GM19372 (cell line): ENCODE measurements at regions not wholly inside any gene's neighbourhood (a gene's known extent, or its start where the extent isn't known, plus 50 kb on each side); places are given as distances from the start of the nearest gene placed in this dataset.
"Not testable (repeated sequence)": the region's sequence is repeated elsewhere in the genome, so short reads cannot be mapped to it uniquely, and the experiment has no call there.

Experiments
- ATAC-seq: cut with Tn5 transposase; IDR thresholded peaks from one replicate; pipeline ENCODE4 v1.9.1; 2021; ENCODE audit warnings: mild to moderate bottlenecking, low read depth, moderate library complexity; ENCODE audit not compliant: unreplicated experiment

DNA sequence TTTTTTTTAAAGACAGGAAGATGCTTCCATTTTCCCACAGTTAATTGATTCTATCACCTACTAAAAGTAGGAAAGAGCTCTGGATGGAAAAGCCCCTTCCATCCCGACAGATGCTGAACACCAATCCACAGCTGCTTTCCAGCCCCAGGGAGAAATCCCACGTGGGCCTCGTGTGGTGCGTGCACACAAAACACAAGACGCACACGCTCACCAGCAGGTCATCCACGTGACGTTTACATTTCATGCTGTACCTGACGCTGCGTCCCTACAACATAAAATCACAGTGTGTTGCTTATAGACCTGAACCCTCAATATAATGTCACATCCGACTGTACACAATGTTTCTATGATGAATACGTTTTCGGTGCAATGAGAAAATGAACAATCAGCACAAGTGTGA, 50.2 kb upstream of the DACT2 start:
- no peak for ATAC-seq

DNA sequence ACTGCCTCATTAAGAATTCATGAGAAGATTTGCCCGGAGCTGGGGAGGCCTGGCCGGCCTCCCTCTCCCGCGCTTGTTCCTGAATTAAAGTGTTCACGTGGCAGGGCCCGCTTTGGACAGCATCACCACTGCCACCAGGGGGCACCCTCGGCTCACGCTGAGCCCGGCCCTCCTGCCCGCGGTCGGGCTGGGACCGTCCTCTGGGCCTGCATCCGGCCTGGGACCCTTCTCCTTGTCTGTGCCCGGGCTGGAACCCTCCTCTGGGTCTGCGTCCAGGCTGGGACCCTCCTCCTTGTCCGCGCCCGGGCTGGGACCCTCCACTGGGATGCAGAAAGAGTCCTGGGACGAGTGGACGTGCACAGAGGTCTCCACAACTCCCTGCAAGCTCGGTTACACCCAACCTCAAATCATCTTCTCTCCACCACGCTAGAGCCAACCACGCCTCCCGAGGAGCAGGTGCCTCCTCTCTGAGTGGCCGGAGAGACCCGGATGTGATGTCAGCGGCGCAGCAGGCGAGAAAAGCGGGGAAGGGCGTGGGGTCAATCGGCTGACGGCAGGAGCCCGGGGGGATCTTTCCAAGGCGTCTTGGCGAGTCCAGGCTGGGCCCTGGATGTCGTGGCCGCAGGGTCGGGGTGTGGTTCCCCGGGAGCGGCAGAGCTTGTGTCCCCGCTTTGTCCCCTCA, 50.9 kb upstream of the DACT2 start:
- ATAC-seq, result peak; percentile 83

DNA sequence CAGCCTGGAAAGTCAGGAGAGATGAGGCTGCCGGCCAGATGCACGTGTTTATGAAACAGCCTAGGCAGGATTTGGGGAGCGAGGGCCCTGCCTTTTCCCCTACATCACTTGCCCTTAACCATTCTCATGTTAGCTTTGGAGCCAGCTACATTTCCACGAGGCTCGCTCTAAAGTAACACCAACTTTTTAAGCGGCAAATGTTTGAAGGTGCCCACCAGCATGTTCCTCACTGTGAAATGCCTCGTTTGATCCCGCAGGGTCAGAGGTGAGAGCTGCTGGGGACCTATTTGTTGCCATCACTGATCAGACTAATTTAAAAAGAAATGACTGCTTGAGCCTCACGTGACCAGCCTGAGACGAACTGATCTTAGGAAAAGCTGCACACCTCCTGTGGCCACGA, 51.6 kb upstream of the DACT2 start:
- no peak for ATAC-seq

DNA sequence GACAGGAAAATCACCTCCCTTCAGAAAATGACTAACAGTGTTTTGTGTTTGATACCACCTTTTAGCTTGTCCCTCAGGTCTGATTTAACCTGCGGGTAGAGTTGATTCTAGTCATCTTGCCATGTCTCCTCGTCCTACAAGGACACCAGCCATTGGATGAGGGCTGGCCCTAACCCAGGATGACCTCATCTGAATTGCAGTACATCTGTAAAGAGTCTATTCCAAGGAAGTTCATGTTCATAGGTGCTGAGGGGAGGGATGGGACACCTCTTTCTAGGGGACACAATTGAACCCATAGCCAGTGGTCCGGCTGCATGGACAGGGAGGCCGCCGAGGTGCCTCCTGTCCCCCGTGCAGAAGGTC, 52.0 kb upstream of the DACT2 start:
- no peak for ATAC-seq

DNA sequence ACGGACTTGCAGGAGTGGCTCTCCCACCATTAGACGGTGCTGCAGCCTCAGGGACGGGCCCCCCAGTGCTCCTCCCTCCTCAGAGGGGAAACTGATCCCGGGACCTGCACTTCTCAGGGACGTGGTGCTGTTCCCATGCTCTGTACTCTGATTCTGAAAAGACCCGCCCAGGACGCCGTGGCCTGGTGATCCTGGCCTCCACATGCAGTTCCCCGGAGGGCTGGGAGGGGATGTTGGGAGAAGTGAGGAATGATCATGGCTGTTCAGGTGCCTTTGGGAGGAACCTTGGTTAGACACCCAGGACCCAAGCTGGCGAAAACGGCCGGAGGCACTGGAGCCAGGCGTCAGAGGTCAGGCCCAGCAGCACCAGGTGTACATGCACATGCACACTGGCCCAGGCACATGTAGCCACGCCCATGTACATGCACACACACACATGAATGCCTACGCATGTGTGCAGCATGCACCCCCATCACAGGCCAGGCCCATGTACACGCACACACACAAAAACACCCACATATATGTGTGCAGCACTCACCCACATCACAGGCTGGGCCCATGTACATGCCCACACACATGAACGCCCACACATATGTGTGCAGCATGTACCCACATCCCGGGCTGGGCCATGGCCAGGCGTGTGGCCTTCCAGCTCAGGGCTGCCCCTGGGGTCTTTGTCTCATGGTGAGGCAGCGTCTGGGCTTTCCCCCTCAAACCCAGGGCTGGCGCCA, 52.6 kb upstream of the DACT2 start:
- no peak for ATAC-seq

DNA sequence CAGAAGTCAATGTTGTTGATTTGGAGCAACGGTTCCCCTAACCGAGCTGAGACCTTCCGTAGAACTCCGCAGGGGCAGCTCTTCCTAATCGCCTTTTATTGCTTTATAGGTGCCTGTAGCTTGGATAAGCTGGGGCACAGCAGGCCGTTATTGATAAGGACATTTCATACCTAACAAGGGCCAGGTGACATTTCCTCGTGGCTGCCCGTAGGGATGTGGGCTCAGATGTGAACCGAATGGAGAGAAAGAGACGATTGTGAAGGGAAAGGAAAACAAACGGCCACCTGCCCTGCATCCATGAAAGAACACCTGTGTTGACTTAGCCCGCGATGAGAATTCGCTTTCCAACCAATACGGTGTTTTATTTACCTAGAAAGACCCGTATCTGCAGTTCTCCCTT, 53.3 kb upstream of the DACT2 start:
- ATAC-seq, result no peak

DNA sequence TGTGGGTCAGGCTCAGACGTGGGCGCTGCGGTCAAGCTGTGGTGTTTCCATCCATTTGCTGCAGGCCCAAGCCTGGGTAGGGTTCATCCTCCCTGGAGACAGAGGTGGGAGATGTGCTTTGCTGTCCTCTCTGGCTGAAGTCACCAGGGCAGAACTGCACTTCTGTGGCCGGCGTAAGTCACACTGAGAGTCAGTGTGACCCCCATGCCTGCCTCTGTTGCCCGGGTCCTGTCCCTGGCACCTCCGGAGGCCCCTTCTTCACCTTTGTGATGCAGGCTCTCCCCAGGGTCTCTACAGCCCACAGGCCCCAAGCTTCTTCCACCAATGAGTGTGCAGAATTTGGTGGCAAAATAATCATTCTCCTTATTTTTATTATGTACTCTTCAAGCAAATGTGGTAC, 53.8 kb upstream of the DACT2 start:
- no peak for ATAC-seq

DNA sequence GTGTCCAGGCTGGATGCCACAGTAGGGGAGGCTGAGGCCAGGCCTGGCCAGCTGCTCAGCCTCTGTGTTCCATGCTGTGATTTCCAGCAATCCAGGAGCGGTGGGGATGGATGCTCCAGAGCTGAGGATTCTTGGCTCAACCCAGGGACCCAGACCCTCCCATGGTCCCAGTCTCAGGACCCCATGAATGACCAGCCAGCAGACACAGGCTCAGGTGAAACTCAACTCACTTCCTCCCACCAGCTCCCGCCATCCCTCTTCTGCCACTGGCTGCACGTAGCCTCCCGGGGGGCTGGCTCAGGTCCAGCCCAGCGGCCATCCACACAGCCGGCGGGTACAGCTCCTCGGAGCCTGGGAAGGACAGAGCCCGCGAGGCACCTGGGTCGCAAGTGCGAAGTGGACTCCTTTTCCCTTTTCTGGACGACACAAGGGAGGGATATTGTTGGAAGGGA, 54.5 kb upstream of the DACT2 start:
- no peak for ATAC-seq

DNA sequence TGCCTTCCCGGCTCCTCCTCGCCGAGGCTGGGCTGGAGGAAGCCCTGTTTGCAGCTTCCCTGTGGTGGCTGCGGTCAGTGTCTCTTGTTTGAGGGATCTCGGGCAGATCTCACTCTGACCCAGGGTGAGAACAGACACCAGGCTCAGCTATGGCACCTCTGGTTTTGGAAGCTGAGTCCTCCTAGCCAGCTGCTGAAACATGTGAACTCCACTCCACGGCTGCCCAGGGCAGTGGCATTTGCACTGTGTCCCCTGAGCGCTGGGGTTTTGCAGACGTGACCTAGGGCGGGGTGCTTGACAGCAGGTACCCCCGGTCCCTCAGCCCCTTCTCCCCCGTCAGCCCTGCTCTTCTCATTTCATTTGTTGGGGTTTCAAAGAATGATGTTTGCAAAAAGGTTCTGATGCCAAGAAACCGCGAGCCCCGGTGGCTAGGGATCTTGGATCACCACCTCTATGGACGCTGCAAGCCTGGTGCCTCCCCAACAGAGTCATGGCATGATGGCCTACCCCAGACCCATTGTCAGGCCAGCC, 55.0 kb upstream of the DACT2 start:
- ATAC-seq, result no peak

DNA sequence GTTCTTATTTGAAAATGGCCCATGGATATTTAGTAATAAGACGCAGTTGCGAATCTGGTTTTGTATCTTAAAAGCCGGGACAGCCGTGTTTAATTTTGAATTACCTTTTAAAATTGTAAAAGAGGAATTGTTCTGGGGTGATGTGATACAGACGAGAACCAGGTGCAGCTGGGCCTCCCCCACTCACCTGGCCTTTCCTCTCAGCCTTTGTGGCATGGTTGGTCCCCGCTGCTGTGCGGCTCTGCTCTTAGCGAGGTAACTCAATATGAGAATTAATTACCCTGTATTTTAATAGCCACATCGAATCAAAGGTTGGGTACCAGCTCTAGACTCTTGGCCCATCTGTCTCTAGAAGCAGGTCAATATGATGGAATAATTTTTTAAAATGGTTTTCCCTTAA, 56.5 kb upstream of the DACT2 start:
- ATAC-seq, result no peak

DNA sequence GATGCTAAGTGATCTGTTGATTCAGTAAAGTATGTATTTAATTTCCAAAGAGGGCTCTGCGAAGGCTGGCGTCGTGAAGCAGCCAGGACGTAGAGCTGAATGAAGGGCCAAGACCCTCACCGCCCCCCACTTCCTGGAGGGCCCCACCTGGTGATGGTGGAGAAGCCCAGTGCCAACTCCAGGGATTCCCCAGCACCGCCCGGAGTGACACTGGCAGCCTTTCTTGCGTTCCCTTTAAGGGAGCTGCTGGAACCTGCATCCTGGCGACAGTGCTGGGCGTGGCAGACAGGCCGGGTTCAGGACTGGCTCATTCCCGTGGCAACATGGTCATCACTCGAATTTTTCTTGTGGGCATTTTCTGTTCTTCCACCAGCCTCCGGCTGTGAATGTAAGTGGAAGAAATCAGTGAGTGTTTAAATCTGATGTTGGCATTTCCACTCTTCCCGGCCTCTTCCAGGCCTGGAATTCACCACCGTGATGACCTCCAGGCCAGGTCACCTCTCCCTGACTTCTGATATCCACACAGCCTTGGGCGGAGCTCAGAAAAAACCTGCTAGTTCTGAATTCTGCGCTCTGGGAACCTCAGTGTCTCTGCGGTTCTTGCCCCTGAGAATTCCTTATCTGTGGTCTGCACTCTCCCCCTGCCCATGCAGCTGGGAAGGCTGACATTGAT, 57.4 kb upstream of the DACT2 start:
- no peak for ATAC-seq

DNA sequence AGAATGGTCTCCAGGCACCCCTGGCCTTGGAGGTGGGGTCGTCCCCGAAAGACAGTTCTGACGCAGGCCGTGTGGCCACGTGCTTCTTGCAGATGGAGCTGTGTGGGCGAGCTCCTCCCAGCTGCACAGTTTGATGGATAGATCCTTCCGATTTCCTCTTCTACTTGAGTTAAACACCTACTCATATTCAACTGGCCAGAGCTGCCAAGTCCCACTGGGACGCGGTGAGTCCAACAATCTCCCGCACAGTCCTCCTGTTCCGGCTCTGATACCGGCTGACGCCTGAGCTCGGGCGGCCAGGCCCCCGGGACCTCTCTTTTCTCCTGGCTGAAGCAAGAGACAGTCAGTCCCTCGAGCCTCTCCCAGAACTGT, 57.9 kb upstream of the DACT2 start:
- no peak for ATAC-seq

DNA sequence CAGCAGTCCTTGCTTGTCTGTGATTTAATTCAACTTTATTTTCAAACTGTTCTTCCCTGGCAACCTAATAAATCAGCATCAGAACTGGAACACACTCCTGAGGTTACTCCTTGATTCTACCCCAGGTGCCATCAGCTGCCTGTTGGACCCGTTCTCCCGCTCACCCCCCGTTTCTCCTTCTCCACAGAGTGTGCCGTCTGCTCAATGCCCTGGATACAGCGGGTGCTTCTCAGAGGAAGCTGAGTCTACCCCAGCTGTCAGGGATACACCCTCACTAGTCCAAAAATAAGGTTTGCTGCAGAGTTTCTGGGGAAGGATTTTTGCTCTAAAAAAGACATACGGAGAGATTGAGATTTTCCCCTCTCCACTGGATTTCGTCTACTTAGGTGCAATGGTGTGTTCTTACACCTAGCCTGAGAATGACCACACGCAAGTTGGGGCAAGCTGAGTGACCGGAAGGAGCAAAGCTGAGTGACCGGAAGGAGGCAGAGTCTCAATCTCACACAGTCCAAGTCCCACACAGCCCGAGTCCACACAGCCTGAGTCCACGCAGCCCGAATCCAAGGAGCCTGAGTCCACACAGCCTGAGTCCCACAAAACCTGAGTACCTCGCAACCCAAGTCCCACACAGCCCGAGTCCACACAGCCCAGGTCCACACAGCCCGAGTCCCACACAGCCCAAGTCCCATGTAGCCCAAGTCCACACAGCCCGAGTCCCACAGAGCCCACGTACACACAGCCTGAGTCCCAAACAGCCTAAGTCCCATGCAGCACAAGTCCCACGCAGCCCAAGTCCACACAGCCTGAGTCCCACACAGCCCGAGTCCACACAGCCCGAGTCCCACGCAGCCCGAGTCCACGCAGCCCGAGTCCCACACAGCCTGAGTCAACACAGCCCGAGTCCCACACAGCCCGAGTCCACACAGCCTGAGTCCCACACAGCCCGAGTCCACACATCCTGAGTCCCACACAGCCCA, 58.6 kb upstream of the DACT2 start:
- ATAC-seq, result no peak

DNA sequence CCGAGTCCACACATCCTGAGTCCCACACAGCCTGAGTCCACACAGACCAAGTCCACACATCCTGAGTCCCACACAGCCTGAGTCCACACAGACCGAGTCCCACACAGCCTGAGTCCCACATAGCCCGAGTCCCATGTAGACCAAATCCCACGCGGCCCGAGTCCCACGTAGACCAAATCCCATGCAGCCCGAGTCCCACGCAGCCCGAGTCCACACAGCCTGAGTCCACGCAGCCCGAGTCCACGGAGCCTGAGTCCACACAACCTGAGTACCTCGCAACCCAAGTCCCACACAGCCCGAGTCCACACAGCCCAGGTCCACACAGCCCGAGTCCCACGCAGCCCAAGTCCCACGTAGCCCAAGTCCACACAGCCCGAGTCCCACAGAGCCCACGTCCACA, 60.0 kb upstream of the DACT2 start:
- not testable (repeated sequence) for ATAC-seq

DNA sequence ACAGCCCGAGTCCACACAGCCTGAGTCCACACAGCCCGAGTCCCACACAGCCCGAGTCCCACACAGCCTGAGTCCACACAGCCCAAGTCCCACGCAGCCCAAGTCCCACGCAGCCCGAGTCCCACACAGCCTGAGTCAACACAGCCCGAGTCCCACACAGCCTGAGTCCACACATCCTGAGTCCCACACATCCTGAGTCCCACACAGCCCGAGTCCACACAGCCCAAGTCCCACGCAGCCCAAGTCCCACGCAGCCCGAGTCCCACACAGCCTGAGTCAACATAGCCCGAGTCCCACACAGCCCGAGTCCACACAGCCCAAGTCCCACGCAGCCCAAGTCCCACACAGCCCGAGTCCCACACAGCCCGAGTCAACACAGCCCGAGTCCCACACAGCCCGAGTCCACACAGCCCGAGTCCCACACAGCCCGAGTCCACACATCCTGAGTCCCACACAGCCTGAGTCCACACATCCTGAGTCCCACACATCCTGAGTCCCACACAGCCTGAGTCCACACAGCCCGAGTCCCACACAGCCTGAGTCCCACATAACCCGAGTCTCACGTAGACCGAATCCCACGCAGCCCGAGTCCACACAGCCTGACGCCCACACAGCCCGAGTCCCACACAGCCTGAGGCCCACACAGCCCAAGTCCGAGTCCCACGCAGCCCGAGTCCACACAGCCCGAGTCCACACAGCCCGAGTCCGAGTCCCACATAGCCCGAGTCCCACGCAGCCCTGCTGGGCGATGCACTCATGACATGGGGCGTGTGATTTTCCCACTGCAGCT, 60.6 kb upstream of the SMOC2 start:
- not testable (repeated sequence) for ATAC-seq

DNA sequence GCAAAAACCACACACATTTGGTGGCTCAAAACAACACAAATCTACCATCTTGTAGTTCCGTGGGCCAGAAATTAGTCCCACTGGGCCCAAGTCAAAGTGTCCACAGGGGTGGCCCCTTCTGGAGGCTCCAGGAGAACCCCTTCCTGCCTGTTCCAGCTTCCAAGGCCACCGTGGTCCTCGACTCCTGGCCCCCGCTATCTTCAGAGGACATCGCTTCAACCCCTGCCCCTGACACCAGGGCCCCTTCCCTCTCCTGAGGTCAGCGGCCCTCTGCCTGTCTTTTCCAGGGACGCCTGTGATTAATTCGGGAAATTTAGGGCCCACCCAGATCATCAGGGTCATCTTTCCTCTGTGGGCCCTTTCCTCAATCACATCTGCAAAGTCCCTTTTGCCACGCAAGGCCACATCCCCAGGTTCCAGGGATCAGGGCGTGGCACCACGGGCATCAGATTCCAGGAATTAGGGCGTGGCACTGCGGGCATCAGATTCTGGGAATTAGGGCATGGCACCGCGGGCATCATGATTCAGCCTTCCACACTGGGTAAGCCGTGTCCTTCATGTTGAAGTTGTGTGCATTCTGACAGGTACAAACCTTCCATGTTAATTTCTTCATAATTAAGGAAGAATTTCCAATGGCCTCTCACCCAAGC, 59.9 kb upstream of the SMOC2 start:
- ATAC-seq, result no peak

DNA sequence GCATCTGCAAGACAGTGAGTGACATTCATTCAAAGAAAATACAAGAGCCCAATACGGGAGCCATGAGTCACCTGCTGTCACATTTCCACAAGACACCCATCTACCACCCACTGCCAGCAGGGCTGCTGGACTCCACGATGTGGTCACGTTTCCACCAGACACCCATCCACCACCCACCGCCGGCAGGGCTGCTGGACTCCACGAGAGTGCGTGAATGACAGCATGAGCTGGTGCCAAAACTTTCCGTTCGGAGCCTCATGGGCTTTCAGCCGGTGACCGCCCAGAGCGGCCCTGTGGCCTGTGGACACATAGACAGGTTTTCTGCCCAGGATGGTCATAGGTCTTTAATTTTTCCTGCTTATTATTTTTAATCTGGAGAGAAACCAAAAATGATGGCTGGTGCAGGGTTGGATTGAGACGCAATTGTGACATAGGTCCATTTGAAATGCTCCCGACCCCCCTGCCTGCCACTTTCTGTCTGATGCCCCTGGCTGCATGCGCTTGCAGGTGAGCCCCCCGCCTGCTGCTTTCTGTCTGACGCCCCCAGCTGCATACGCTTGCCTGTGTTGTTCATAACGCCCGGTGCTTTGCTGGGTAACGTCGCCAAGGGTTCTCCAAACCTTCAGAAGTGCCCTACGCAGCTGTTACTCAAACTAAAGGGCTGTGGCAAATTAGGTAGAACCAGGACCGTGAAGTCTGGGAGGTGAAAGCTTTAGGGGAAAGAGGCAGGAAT, 59.1 kb upstream of the SMOC2 start:
- no peak for ATAC-seq

DNA sequence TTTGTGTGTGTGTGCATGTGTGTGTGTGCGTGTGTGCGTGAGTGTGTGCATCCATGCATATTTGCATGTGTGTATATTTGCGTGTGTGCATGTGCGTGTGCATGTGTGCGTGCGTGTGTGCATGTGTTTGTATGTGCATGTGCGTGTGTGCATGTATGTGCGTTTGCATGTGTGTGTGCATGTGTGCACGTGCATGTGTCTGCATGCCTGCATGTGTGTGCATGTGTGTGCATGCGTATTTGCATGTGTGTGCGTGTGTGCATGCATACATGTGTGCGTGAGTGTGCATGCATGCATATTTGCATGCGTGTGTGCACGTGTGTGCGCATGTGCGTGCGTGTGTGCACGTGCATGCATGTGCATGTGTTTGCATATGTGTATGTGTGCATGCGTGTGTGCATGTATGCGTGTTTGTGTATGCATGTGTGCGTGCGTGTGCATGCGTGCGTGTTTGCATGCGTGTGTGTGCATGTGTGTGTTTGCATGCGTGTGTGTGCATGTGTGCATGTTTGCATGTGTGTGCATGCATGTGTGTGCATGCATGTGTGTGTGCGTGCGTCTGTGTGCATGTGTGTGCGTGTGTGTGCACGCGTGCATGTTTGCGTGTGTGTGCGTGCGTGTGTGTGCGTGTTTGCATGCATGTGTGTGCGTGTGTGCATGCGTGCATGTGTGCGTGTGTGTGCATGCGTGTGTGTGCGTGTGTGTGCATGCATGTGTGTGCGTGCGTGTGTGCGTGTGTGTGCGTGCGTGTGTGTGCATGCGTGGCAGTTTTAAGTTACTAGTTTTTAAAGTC, 57.7 kb upstream of the SMOC2 start:
- no peak for ATAC-seq
